ENCODE measurements at regions not wholly inside any gene's neighbourhood (a gene's known extent, or its start where the extent isn't known, plus 50 kb on each side); places are given as distances from the start of the nearest gene placed in this dataset.

DNA sequence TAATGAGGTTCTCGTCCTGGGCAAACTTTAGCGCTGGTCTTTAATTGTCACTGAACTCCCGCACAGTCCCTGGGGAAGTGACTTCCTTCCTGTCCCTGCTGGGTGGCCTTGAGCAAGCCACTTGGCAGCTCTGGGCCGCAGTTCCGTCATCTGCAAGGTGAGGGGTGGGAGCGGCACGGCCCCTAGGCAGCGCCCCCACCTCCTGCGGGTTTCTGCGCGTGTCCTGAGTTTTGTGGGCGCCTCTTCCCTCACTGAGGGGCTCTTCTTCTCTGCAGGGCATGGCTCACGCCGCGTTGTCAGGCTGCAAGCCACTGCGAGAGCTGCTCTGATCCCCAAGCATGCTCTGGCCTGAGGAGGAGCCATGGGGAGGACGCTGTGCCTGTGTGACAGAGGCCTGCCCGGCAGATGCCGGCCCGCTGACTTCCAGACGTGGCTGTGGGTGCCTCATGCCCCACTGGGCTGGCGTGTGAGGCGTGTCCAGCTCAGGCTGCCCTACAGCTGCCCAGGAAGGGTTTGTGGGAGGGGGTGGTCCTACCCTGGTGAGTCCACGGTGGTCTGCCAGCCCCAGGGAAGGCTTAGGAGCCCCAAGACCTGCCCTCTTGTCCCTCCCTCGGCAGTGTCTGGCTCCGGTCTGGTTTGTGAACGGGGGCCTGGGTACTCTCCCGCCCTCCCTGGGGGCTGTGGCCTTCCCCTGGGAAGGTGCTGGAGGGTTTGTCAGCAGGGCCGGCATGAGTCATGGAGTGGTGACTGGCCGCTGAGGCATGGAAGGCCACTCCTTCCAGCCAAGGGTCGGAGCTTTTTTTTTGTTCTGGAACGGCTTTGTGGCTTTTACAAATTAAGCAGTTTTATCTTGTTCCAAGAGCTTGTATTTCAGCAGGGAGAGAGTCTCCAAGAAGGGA is 182.0 kb downstream of the SEC14L1 start (continued):
- TF ChIP-seq, protein P1, sequence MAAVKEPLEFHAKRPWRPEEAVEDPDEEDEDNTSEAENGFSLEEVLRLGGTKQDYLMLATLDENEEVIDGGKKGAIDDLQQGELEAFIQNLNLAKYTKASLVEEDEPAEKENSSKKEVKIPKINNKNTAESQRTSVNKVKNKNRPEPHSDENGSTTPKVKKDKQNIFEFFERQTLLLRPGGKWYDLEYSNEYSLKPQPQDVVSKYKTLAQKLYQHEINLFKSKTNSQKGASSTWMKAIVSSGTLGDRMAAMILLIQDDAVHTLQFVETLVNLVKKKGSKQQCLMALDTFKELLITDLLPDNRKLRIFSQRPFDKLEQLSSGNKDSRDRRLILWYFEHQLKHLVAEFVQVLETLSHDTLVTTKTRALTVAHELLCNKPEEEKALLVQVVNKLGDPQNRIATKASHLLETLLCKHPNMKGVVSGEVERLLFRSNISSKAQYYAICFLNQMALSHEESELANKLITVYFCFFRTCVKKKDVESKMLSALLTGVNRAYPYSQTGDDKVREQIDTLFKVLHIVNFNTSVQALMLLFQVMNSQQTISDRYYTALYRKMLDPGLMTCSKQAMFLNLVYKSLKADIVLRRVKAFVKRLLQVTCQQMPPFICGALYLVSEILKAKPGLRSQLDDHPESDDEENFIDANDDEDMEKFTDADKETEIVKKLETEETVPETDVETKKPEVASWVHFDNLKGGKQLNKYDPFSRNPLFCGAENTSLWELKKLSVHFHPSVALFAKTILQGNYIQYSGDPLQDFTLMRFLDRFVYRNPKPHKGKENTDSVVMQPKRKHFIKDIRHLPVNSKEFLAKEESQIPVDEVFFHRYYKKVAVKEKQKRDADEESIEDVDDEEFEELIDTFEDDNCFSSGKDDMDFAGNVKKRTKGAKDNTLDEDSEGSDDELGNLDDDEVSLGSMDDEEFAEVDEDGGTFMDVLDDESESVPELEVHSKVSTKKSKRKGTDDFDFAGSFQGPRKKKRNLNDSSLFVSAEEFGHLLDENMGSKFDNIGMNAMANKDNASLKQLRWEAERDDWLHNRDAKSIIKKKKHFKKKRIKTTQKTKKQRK (IDR thresholded peaks at IDR 0.05; ENCODE audit: borderline replicate concordance, low read depth, low read length): no peak
- 0 out of 2 replicates have a peak, but pooled peaks have one; percentile 16 for TF ChIP-seq TARDBP (IDR thresholded peaks at IDR 0.05)
- TF ChIP-seq, protein P2, sequence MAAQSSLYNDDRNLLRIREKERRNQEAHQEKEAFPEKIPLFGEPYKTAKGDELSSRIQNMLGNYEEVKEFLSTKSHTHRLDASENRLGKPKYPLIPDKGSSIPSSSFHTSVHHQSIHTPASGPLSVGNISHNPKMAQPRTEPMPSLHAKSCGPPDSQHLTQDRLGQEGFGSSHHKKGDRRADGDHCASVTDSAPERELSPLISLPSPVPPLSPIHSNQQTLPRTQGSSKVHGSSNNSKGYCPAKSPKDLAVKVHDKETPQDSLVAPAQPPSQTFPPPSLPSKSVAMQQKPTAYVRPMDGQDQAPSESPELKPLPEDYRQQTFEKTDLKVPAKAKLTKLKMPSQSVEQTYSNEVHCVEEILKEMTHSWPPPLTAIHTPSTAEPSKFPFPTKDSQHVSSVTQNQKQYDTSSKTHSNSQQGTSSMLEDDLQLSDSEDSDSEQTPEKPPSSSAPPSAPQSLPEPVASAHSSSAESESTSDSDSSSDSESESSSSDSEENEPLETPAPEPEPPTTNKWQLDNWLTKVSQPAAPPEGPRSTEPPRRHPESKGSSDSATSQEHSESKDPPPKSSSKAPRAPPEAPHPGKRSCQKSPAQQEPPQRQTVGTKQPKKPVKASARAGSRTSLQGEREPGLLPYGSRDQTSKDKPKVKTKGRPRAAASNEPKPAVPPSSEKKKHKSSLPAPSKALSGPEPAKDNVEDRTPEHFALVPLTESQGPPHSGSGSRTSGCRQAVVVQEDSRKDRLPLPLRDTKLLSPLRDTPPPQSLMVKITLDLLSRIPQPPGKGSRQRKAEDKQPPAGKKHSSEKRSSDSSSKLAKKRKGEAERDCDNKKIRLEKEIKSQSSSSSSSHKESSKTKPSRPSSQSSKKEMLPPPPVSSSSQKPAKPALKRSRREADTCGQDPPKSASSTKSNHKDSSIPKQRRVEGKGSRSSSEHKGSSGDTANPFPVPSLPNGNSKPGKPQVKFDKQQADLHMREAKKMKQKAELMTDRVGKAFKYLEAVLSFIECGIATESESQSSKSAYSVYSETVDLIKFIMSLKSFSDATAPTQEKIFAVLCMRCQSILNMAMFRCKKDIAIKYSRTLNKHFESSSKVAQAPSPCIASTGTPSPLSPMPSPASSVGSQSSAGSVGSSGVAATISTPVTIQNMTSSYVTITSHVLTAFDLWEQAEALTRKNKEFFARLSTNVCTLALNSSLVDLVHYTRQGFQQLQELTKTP (IDR thresholded peaks at IDR 0.05; ENCODE audit: low read depth in 1 of 2, partially characterized antibody in 2 of 2): peak in 1 of 2 experiments; percentile 23
- peak in 1 of 2 experiments; percentile 45; a peak in 2 of 4 replicates for TF ChIP-seq HDAC1 (IDR thresholded peaks at IDR 0.05)
- no peak for TF ChIP-seq HLTF (IDR thresholded peaks at IDR 0.05)
- TF ChIP-seq NBN (IDR thresholded peaks at IDR 0.05; ENCODE audit: low read depth): no peak; the same call in 1 of the 2 replicates
- TF ChIP-seq, protein P3, sequence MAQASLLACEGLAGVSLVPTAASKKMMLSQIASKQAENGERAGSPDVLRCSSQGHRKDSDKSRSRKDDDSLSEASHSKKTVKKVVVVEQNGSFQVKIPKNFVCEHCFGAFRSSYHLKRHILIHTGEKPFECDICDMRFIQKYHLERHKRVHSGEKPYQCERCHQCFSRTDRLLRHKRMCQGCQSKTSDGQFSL (CRISPR knock-in tag; IDR thresholded peaks at IDR 0.05): no peak
- TF ChIP-seq, protein P3 (tag; IDR thresholded peaks at IDR 0.05): no peak
- TF ChIP-seq, protein P4, sequence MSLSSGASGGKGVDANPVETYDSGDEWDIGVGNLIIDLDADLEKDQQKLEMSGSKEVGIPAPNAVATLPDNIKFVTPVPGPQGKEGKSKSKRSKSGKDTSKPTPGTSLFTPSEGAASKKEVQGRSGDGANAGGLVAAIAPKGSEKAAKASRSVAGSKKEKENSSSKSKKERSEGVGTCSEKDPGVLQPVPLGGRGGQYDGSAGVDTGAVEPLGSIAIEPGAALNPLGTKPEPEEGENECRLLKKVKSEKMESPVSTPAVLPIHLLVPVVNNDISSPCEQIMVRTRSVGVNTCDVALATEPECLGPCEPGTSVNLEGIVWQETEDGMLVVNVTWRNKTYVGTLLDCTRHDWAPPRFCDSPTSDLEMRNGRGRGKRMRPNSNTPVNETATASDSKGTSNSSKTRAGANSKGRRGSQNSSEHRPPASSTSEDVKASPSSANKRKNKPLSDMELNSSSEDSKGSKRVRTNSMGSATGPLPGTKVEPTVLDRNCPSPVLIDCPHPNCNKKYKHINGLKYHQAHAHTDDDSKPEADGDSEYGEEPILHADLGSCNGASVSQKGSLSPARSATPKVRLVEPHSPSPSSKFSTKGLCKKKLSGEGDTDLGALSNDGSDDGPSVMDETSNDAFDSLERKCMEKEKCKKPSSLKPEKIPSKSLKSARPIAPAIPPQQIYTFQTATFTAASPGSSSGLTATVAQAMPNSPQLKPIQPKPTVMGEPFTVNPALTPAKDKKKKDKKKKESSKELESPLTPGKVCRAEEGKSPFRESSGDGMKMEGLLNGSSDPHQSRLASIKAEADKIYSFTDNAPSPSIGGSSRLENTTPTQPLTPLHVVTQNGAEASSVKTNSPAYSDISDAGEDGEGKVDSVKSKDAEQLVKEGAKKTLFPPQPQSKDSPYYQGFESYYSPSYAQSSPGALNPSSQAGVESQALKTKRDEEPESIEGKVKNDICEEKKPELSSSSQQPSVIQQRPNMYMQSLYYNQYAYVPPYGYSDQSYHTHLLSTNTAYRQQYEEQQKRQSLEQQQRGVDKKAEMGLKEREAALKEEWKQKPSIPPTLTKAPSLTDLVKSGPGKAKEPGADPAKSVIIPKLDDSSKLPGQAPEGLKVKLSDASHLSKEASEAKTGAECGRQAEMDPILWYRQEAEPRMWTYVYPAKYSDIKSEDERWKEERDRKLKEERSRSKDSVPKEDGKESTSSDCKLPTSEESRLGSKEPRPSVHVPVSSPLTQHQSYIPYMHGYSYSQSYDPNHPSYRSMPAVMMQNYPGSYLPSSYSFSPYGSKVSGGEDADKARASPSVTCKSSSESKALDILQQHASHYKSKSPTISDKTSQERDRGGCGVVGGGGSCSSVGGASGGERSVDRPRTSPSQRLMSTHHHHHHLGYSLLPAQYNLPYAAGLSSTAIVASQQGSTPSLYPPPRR (CRISPR knock-in tag; IDR thresholded peaks at IDR 0.05; ENCODE audit: borderline replicate concordance): no peak
- TF ChIP-seq FIP1L1 (IDR thresholded peaks at IDR 0.05; ENCODE audit: low read depth, low read length, poor library complexity, severe bottlenecking): peak; percentile 24
- TF ChIP-seq HMGN3 (IDR thresholded peaks at IDR 0.05; ENCODE audit: borderline replicate concordance, extremely low read depth, insufficient read length, low read depth, low read length): peak; percentile 54
